ENCODE measurements at regions not wholly inside any gene's neighbourhood (a gene's known extent, or its start where the extent isn't known, plus 50 kb on each side); places are given as distances from the start of the nearest gene placed in this dataset.

GRCh38 chr10:120098232-120098930, 205.9 kb downstream of the SEC23IP start:
- H3K4me1 ChIP-seq (ENCODE audit: control insufficient read depth in 1 of 2, insufficient read depth in 2 of 2, low read depth in 1 of 2, low read length in 1 of 2) = peaks cover 9 to 27% of the 10 kb centered on the region in 2 experiments; a peak in 3 of 4 replicates
- no peaks in the 10 kb centered on the region for H3K79me2 ChIP-seq (ENCODE audit: insufficient read depth)
- no peaks in the 10 kb centered on the region for H3K36me3 ChIP-seq (replicated peaks in 1 of 2; ENCODE audit: control insufficient read depth in 1 of 2, insufficient read depth in 2 of 2, low read length in 1 of 2)
- H3K4me3 ChIP-seq (ENCODE audit: low read depth in 2 of 2, low read length in 1 of 2) = no peak overlapping the region
- peak; percentile 39 for DNase-seq
- peaks cover 10% of the 10 kb centered on the region for H3F3A ChIP-seq (replicated peaks; ENCODE audit: insufficient read depth)
- no peaks in the 10 kb centered on the region for H4K20me1 ChIP-seq (ENCODE audit: insufficient read depth)
- no peaks in the 10 kb centered on the region for H3K9me2 ChIP-seq
- H3K27me3 ChIP-seq (ENCODE audit: insufficient read depth) = no peaks in the 10 kb centered on the region
- peak in 1 of 2 experiments; percentile 30; a peak in 1 of 4 replicates for TF ChIP-seq EP300 (IDR thresholded peaks at IDR 0.05; ENCODE audit: borderline replicate concordance in 1 of 2, low read depth in 1 of 2, low read length in 1 of 2)
- no peak for TF ChIP-seq YY1 (IDR thresholded peaks at IDR 0.05; ENCODE audit: low read depth)
- peak; percentile 1; the same call in 1 of the 2 replicates for TF ChIP-seq FOSL2 (IDR thresholded peaks at IDR 0.05; ENCODE audit: borderline replicate concordance, low read depth)
- no peak for TF ChIP-seq GABPA (IDR thresholded peaks at IDR 0.05; ENCODE audit: low read depth)
- TF ChIP-seq GATA2 (CRISPR knock-in tag; IDR thresholded peaks at IDR 0.05) = peak; percentile 54; the same call in 1 of the 2 replicates
- 0 out of 2 replicates have a peak, but pooled peaks have one; percentile 3 for TF ChIP-seq JUND (IDR thresholded peaks at IDR 0.05)
- TF ChIP-seq IRF3 (IDR thresholded peaks at IDR 0.05; ENCODE audit: low read depth, low read length) = no peak
- TF ChIP-seq NFIC (IDR thresholded peaks at IDR 0.05; ENCODE audit: borderline replicate concordance) = peak; percentile 43; the same call in 1 of the 2 replicates
- TF ChIP-seq NRF1 (IDR thresholded peaks at IDR 0.05; ENCODE audit: low read depth, low read length) = no peak
- TF ChIP-seq, protein P1, sequence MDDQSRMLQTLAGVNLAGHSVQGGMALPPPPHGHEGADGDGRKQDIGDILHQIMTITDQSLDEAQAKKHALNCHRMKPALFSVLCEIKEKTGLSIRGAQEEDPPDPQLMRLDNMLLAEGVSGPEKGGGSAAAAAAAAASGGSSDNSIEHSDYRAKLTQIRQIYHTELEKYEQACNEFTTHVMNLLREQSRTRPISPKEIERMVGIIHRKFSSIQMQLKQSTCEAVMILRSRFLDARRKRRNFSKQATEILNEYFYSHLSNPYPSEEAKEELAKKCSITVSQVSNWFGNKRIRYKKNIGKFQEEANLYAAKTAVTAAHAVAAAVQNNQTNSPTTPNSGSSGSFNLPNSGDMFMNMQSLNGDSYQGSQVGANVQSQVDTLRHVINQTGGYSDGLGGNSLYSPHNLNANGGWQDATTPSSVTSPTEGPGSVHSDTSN (IDR thresholded peaks at IDR 0.05) = no peak
- TF ChIP-seq TEAD4 (IDR thresholded peaks at IDR 0.05; ENCODE audit: borderline replicate concordance, insufficient read depth) = peak; percentile 45; the same call in 1 of the 2 replicates
- peak; percentile 48 for TF ChIP-seq TCF12 (IDR thresholded peaks at IDR 0.05)
- H2AFZ ChIP-seq (ENCODE audit: low read depth) = no peak overlapping the region
- ChIA-PET CTCF (interaction anchor here (0.6 kb wide), 1 partner anchor 41 kb away, joined by 3 read pairs; no protein-coding TSS in a partner anchor), POLR2A (no interaction called here)
- no peaks in the 10 kb centered on the region for H3K9me3 ChIP-seq
- 26% methylated on average over 4 of the region's 4 CpGs for WGBS (ENCODE audit: low lambda C conversion rate)
- no peak overlapping the region for H3K9ac ChIP-seq
- H3K4me2 ChIP-seq = peak overlapping the region; percentile 15; the same call in 1 of the 2 replicates
- H3K27ac ChIP-seq (ENCODE audit: low read depth in 2 of 2, low read length in 1 of 2) = peak overlapping the region; percentile 11 to 75; a peak in 1 of 4 replicates

DNA sequence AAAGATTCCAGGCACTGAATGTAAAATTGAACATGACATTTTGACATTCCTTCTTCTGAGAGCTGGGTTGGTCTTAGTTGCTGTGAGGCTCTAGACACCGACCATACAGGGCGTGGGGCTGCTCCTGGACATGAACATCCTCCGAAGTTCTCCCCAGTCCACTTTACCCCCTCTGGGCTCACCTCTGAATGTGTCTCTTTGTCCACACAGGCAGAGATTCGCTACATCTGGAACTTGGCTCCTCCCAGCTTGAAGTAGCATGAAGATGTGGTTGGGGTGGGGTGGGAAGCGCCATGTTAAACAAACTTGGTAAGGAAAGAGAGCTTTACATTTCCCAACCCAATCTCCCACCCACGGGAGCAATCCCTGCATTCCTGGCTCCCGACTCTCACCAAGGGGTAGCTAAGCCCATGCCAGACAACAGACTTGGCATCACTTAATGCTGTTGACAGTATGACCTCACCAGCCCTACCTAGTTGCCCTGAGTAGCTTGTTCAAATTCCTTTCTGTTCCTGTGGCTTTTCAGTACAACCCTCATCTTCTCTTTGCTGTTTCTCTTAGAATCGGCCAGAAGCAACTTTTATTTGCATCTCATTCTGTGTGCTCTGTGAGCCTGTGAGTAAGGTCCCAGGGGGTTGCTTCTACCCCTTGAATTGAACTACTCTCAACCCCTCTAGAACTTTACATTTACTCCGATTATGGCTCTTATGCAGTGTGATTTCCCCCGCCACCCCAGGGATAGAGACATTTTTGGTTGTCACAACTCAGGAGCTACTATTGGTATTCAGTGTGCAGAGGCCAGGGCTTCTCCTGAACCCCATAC, 211.4 kb downstream of the SEC23IP start:
- no peaks in the 10 kb centered on the region for H3K79me2 ChIP-seq (ENCODE audit: insufficient read depth)
- no peak for DNase-seq
- H3K36me3 ChIP-seq (replicated peaks in 1 of 2; ENCODE audit: control insufficient read depth in 1 of 2, insufficient read depth in 2 of 2, low read length in 1 of 2) = no peaks in the 10 kb centered on the region
- no peaks in the 10 kb centered on the region for H3K9me2 ChIP-seq
- H2AFZ ChIP-seq (ENCODE audit: low read depth) = no peak overlapping the region
- H3K27me3 ChIP-seq (ENCODE audit: insufficient read depth) = no peaks in the 10 kb centered on the region
- H3K9me3 ChIP-seq = no peaks in the 10 kb centered on the region
- no peak overlapping the region for H3K9ac ChIP-seq
- no peak overlapping the region for H3K4me3 ChIP-seq (ENCODE audit: low read depth in 2 of 2, low read length in 1 of 2)
- H3K27ac ChIP-seq (ENCODE audit: low read depth in 2 of 2, low read length in 1 of 2) = no peak overlapping the region
- H4K20me1 ChIP-seq (ENCODE audit: insufficient read depth) = no peaks in the 10 kb centered on the region
- H3K4me2 ChIP-seq = no peak overlapping the region
- WGBS (ENCODE audit: low lambda C conversion rate) = 39% methylated on average over 9 of the region's 10 CpGs
- POLR2A ChIA-PET = no interaction called here
- CTCF ChIA-PET = interaction anchor here (0.8 kb wide), 1 partner anchor 14 kb away, joined by 3 read pairs; no protein-coding TSS in a partner anchor
- peaks cover 6 to 11% of the 10 kb centered on the region in 2 experiments; a peak in 3 of 4 replicates for H3K4me1 ChIP-seq (ENCODE audit: control insufficient read depth in 1 of 2, insufficient read depth in 2 of 2, low read depth in 1 of 2, low read length in 1 of 2)
- peaks cover 4% of the 10 kb centered on the region for H3F3A ChIP-seq (replicated peaks; ENCODE audit: insufficient read depth)
- TF ChIP-seq CTCF (IDR thresholded peaks at IDR 0.05) = no peak
- no peak for TF ChIP-seq MEF2A (IDR thresholded peaks at IDR 0.05; ENCODE audit: borderline replicate concordance, low read depth)
- no peak for TF ChIP-seq REST (IDR thresholded peaks at IDR 0.05; ENCODE audit: low read depth, low read length)
- TF ChIP-seq FOXJ3 (CRISPR knock-in tag; IDR thresholded peaks at IDR 0.05) = no peak
- TF ChIP-seq IRF3 (IDR thresholded peaks at IDR 0.05; ENCODE audit: low read depth, low read length) = no peak
